H1 (cell line): ENCODE measurements at regions not wholly inside any gene's neighbourhood (a gene's known extent, or its start where the extent isn't known, plus 50 kb on each side); places are given as distances from the start of the nearest gene placed in this dataset.

Experiments used
- ASH2L ChIP-seq: fragments of 200-600, 300-600 bp; sonication (generic); IDR thresholded peaks from one replicate; pipeline ENCODE4 v1.7.1; 2017; ENCODE audit warnings: low read length
- ATF3 ChIP-seq: IDR thresholded peaks from 2 replicates; pipeline ENCODE4 v1.6.1; 2011; ENCODE audit warnings: low read depth, mild to moderate bottlenecking, low read length; ENCODE audit not compliant: insufficient read depth
- CBX8 ChIP-seq: fragments of 300-800, 300-1000 bp; sonication (generic); IDR thresholded peaks from 2 replicates; pipeline ENCODE4 v1.7.1; 2016; ENCODE audit warnings: low read depth, low read length, borderline replicate concordance
- CHD2 ChIP-seq: IDR thresholded peaks from 2 replicates; pipeline ENCODE4 v1.6.1; 2012; ENCODE audit warnings: low read length, improper control_type of control experiment
- CTCF ChIP-seq, 3 experiments: IDR thresholded peaks; 1 replicate in 2 of 3; 2 replicates in 1 of 3; pipeline versions ENCODE4 v1.5.1 to v1.6.1; 2011; ENCODE audit warnings: low read length in 3 of 3, mild to moderate bottlenecking in 3 of 3, inconsistent platforms in 2 of 3, low read depth in 1 of 3, moderate library complexity in 1 of 3; ENCODE audit not compliant: insufficient read depth in 1 of 3; ENCODE audit errors: control extremely low read depth in 1 of 3
- EZH2 ChIP-seq: fragments of 200-600 bp; sonication (generic); IDR thresholded peaks from 2 replicates; pipeline ENCODE4 v1.7.1; 2012; ENCODE audit warnings: low read depth, mild to moderate bottlenecking, moderate library complexity, low read length, inconsistent platforms; ENCODE audit not compliant: severe bottlenecking
- MAFK ChIP-seq: IDR thresholded peaks from 2 replicates; pipeline ENCODE4 v1.6.1; 2012; ENCODE audit warnings: low read depth, mild to moderate bottlenecking, improper control_type of control experiment, low read length
- NANOG ChIP-seq: IDR thresholded peaks from 2 replicates; pipeline ENCODE4 v1.6.1; 2011; ENCODE audit warnings: low read length, low read depth, mild to moderate bottlenecking, inconsistent platforms; ENCODE audit not compliant: insufficient read depth, poor library complexity, severe bottlenecking
- POLR2AphosphoS5 ChIP-seq: IDR thresholded peaks from 2 replicates; pipeline ENCODE4 v1.6.1; 2011; ENCODE audit warnings: low read depth, low read length
- POU5F1 ChIP-seq: IDR thresholded peaks from 2 replicates; pipeline ENCODE4 v1.6.1; 2011; ENCODE audit warnings: low read depth, mild to moderate bottlenecking, low read length, moderate library complexity
- RAD21 ChIP-seq, 2 experiments: IDR thresholded peaks in 1 of 2; conservative IDR thresholded peaks in 1 of 2; 2 replicates each; pipeline ENCODE4 v1.6.1; 2011; ENCODE audit warnings: low read depth in 2 of 2, low read length in 2 of 2, improper control_type of control experiment in 1 of 2, inconsistent platforms in 1 of 2, mild to moderate bottlenecking in 1 of 2, moderate library complexity in 1 of 2
- RBBP5 ChIP-seq: IDR thresholded peaks from 2 replicates; pipeline ENCODE4 v1.7.1; 2012; ENCODE audit warnings: low read depth, mild to moderate bottlenecking, inconsistent platforms, low read length, moderate library complexity, borderline replicate concordance
- RFX5 ChIP-seq: IDR thresholded peaks from 2 replicates; pipeline ENCODE4 v1.6.1; 2011; ENCODE audit warnings: low read depth, low read length, improper control_type of control experiment, borderline replicate concordance
- SAP30 ChIP-seq: fragments of 300-600 bp; sonication (generic); IDR thresholded peaks from 2 replicates; pipeline ENCODE4 v1.7.1; 2012; ENCODE audit warnings: low read length, moderate library complexity, mild to moderate bottlenecking, inconsistent platforms; ENCODE audit not compliant: insufficient read depth, insufficient replicate concordance
- SIRT6 ChIP-seq: IDR thresholded peaks from one replicate; pipeline ENCODE4 v1.7.1; 2012; ENCODE audit warnings: low read length, inconsistent platforms
- SP1 ChIP-seq: IDR thresholded peaks from 2 replicates; pipeline ENCODE4 v1.6.1; 2011; ENCODE audit warnings: low read depth, low read length
- SRF ChIP-seq: IDR thresholded peaks from 2 replicates; pipeline ENCODE4 v1.6.1; 2011; ENCODE audit warnings: mild to moderate bottlenecking, low read depth, low read length, moderate library complexity
- TAF1 ChIP-seq: IDR thresholded peaks from 2 replicates; pipeline ENCODE4 v1.6.1; 2011; ENCODE audit warnings: mild to moderate bottlenecking, low read depth, low read length
- TCF12 ChIP-seq: IDR thresholded peaks from 2 replicates; pipeline ENCODE4 v1.6.1; 2011; ENCODE audit warnings: low read depth, mild to moderate bottlenecking, low read length
- YY1 ChIP-seq: IDR thresholded peaks from 2 replicates; pipeline ENCODE4 v1.6.1; 2011; ENCODE audit warnings: low read depth, mild to moderate bottlenecking, low read length

- peak; percentile 94 for TF ChIP-seq SP1
- TF ChIP-seq RBBP5 = peak; percentile 24; the same call in 1 of the 2 replicates
- no peak for TF ChIP-seq CBX8
- peak; percentile 100 for TF ChIP-seq POLR2AphosphoS5
- no peak for TF ChIP-seq EZH2
- 0 out of 2 replicates have a peak, but pooled peaks have one; percentile 42 for TF ChIP-seq ATF3
- no peak; the same call in 1 of the 2 replicates for TF ChIP-seq YY1
- TF ChIP-seq POU5F1 = no peak
- TF ChIP-seq SAP30 = peak; percentile 89
- TF ChIP-seq MAFK = peak; percentile 22; the same call in 1 of the 2 replicates
- TF ChIP-seq TAF1 = peak; percentile 99
- no peak for TF ChIP-seq RFX5
- no peak for TF ChIP-seq ASH2L
- TF ChIP-seq TCF12 = peak; percentile 56; the same call in 1 of the 2 replicates
- 0 out of 4 replicates have a peak, but pooled peaks of 1 of the 2 experiments have one; percentile 14 for TF ChIP-seq RAD21 (IDR thresholded peaks at IDR 0.05 in 1 of 2, conservative IDR thresholded peaks at IDR 0.05 in 1 of 2; ENCODE audit: low read depth in 2 of 2, low read length in 2 of 2)
- peak; percentile 11 for TF ChIP-seq NANOG
- TF ChIP-seq CHD2 = peak; percentile 74
- TF ChIP-seq SIRT6 = peak; percentile 49
- peak in 1 of 3 experiments; percentile 18; a peak in 1 of 4 replicates for TF ChIP-seq CTCF (IDR thresholded peaks at IDR 0.05; ENCODE audit: control extremely low read depth in 1 of 3, insufficient read depth in 1 of 3, low read depth in 1 of 3, low read length in 3 of 3)
- TF ChIP-seq SRF = 0 out of 2 replicates have a peak, but pooled peaks have one; percentile 1
Observed at GRCh38 chr6:26204332-26205160, 117.3 kb downstream of the HFE start (continued).
